ENCODE measurements at regions not wholly inside any gene's neighbourhood (a gene's known extent, or its start where the extent isn't known, plus 50 kb on each side); places are given as distances from the start of the nearest gene placed in this dataset.

- no peak overlapping the region for H3K4me3 ChIP-seq (IDR thresholded peaks at IDR 0.05; ENCODE audit: insufficient read depth, low read depth, low read length)
- no peaks in the 10 kb centered on the region for H3K27me3 ChIP-seq (ENCODE audit: insufficient read depth, low read depth)
- H4K20me1 ChIP-seq (ENCODE audit: insufficient read depth) = no peaks in the 10 kb centered on the region
- no peak overlapping the region for H3K9ac ChIP-seq
- no peaks in the 10 kb centered on the region for H3K36me3 ChIP-seq (ENCODE audit: insufficient read depth)
- no peak for TF ChIP-seq CTCF (conservative IDR thresholded peaks at IDR 0.05; ENCODE audit: low read depth, low read length)
- no peak overlapping the region for H3K4me2 ChIP-seq
- no peak overlapping the region for H2AFZ ChIP-seq (ENCODE audit: low read depth)
- no peaks in the 10 kb centered on the region for H3K79me2 ChIP-seq (ENCODE audit: insufficient read depth, low read depth)
- H3K27ac ChIP-seq = no peak overlapping the region
- H3K4me1 ChIP-seq (ENCODE audit: low read depth, poor library complexity, severe bottlenecking) = no peaks in the 10 kb centered on the region
Measured at GRCh38 chr21:15332572-15332971, 267.8 kb upstream of the NRIP1 start.

GRCh38 chr21:15333136-15333710 lies 268.4 kb upstream of the NRIP1 start:
- Histone ChIP-seq H2AFZ (ENCODE audit: low read depth) (no peak overlapping the region), H3K27ac (no peak overlapping the region), H3K36me3 (ENCODE audit: insufficient read depth) (no peaks in the 10 kb centered on the region), H3K4me3 (IDR thresholded peaks at IDR 0.05; ENCODE audit: insufficient read depth, low read depth, low read length) (no peak overlapping the region), H3K27me3 (ENCODE audit: insufficient read depth, low read depth) (no peaks in the 10 kb centered on the region), H3K4me2 (no peak overlapping the region), H3K4me1 (ENCODE audit: low read depth, poor library complexity, severe bottlenecking) (no peaks in the 10 kb centered on the region), H3K9ac (no peak overlapping the region), H4K20me1 (ENCODE audit: insufficient read depth) (no peaks in the 10 kb centered on the region), H3K79me2 (ENCODE audit: insufficient read depth, low read depth) (no peaks in the 10 kb centered on the region)
- TF ChIP-seq CTCF (conservative IDR thresholded peaks at IDR 0.05; ENCODE audit: low read depth, low read length) = no peak

- Histone ChIP-seq H3K79me2 (ENCODE audit: insufficient read depth, low read depth) (no peaks in the 10 kb centered on the region), H2AFZ (ENCODE audit: low read depth) (no peak overlapping the region), H3K36me3 (ENCODE audit: insufficient read depth) (no peaks in the 10 kb centered on the region), H3K4me2 (no peak overlapping the region), H3K27ac (no peak overlapping the region), H3K4me1 (ENCODE audit: low read depth, poor library complexity, severe bottlenecking) (no peaks in the 10 kb centered on the region), H3K4me3 (IDR thresholded peaks at IDR 0.05; ENCODE audit: insufficient read depth, low read depth, low read length) (no peak overlapping the region), H3K9ac (no peak overlapping the region), H4K20me1 (ENCODE audit: insufficient read depth) (no peaks in the 10 kb centered on the region), H3K27me3 (ENCODE audit: insufficient read depth, low read depth) (no peaks in the 10 kb centered on the region)
- TF ChIP-seq CTCF (conservative IDR thresholded peaks at IDR 0.05; ENCODE audit: low read depth, low read length) = no peak
Measured at GRCh38 chr21:15333951-15334350, 269.2 kb upstream of the NRIP1 start.

GRCh38 chr21:15343066-15343465 lies 278.3 kb upstream of the NRIP1 start:
- Histone ChIP-seq H3K79me2 (ENCODE audit: insufficient read depth, low read depth) (no peaks in the 10 kb centered on the region), H4K20me1 (ENCODE audit: insufficient read depth) (no peaks in the 10 kb centered on the region), H3K4me1 (ENCODE audit: low read depth, poor library complexity, severe bottlenecking) (no peaks in the 10 kb centered on the region), H3K9ac (no peak overlapping the region), H3K4me2 (no peak overlapping the region), H2AFZ (ENCODE audit: low read depth) (no peak overlapping the region), H3K27ac (no peak overlapping the region), H3K4me3 (IDR thresholded peaks at IDR 0.05; ENCODE audit: insufficient read depth, low read depth, low read length) (no peak overlapping the region), H3K27me3 (ENCODE audit: insufficient read depth, low read depth) (no peaks in the 10 kb centered on the region), H3K36me3 (ENCODE audit: insufficient read depth) (no peaks in the 10 kb centered on the region)
- TF ChIP-seq CTCF (conservative IDR thresholded peaks at IDR 0.05; ENCODE audit: low read depth, low read length) = no peak

All from KMS-11 (cell line).